Endothelial cell of umbilical vein (primary cell): ENCODE measurements at regions not wholly inside any gene's neighbourhood (a gene's known extent, or its start where the extent isn't known, plus 50 kb on each side); places are given as distances from the start of the nearest gene placed in this dataset.

Experiments used
- BruUV-seq: library from RNA; stranded (reverse); fragments of 400-500 nt; replicated peaks from 2 replicates; lab custom pipeline; 2021; lab: Mats Ljungman, UMichigan
- CTCF ChIA-PET: fragments of 300-600, 350-600 bp; sonication (Branson Sonifier 250); formaldehyde crosslinking; loops from one replicate; lab custom pipeline; 2021; ENCODE audit warnings: antibody characterized with exemption, inconsistent platforms; lab: Charles Lee
- POLR2A ChIA-PET: fragments of 300-600, 350-600 bp; sonication (Branson Sonifier 250); formaldehyde crosslinking; loops from one replicate; lab custom pipeline; 2021; ENCODE audit warnings: antibody characterized with exemption, inconsistent platforms; lab: Charles Lee
- DNase-seq: peaks from one replicate; pipeline ENCODE4 v3.0.0-alpha.2; 2011; ENCODE audit warnings: low read depth, low spot score
- FAIRE-seq: peaks from 2 replicates; lab custom pipeline; 2011; peaks lifted over from hg19 to GRCh38; lab: Jason Lieb, UNC
- H2AFZ ChIP-seq: 2 replicates; pipeline ENCODE4 v1.6.0; 2012; ENCODE audit warnings: low read depth, low read length, control low read depth, inconsistent platforms
- H3K27ac ChIP-seq: 2 replicates; pipeline ENCODE4 v1.5.1; 2011; ENCODE audit warnings: low read depth, mild to moderate bottlenecking, control low read depth, low read length, moderate library complexity; ENCODE audit not compliant: insufficient read depth
- H3K27me3 ChIP-seq, 2 experiments: 2 replicates each; pipeline versions ENCODE4 v1.6.0 to v1.6.1; 2011; ENCODE audit warnings: low read length in 2 of 2, mixed read lengths in 1 of 2; ENCODE audit not compliant: control insufficient read depth in 2 of 2, insufficient read depth in 2 of 2
- H3K36me3 ChIP-seq, 2 experiments: 2 replicates in 1 of 2; 3 replicates in 1 of 2; pipeline ENCODE4 v1.5.1; 2011; ENCODE audit warnings: low read length in 2 of 2, mild to moderate bottlenecking in 1 of 2, moderate library complexity in 1 of 2; ENCODE audit not compliant: control insufficient read depth in 2 of 2, insufficient read depth in 2 of 2; ENCODE audit errors: extremely low read depth in 1 of 2
- H3K4me1 ChIP-seq: 3 replicates; pipeline ENCODE4 v1.5.1; 2011; ENCODE audit warnings: mild to moderate bottlenecking, low read length; ENCODE audit not compliant: control insufficient read depth, insufficient read depth; ENCODE audit errors: extremely low read depth
- H3K4me2 ChIP-seq: 2 replicates; pipeline ENCODE4 v1.6.1; 2011; ENCODE audit warnings: low read length, control low read depth, mixed read lengths; ENCODE audit not compliant: insufficient read depth
- H3K4me3 ChIP-seq, 3 experiments: fragments of 200-600 bp in 1 of 3; sonication (generic), shearing (Covaris generic) in 1 of 3; replicated peaks in 1 of 3; 2 replicates each; pipeline ENCODE4 v1.5.1; 2011 to 2016; ENCODE audit warnings: control low read depth in 3 of 3, low read length in 3 of 3, mild to moderate bottlenecking in 2 of 3, inconsistent platforms in 1 of 3, low read depth in 1 of 3, moderate library complexity in 1 of 3; ENCODE audit not compliant: insufficient read depth in 1 of 3
- H3K79me2 ChIP-seq: 2 replicates; pipeline ENCODE4 v1.6.0; 2012; ENCODE audit warnings: low read length, inconsistent platforms; ENCODE audit not compliant: control insufficient read depth, insufficient read depth
- H3K9ac ChIP-seq: replicated peaks from 2 replicates; pipeline ENCODE3; 2011; ENCODE audit warnings: low read length, control low read depth; ENCODE audit not compliant: insufficient read depth; ENCODE audit errors: extremely low read depth
- H3K9me1 ChIP-seq: replicated peaks from 3 replicates; pipeline ENCODE4 v1.6.0; 2011; ENCODE audit warnings: mild to moderate bottlenecking, low read length; ENCODE audit not compliant: control insufficient read depth, insufficient read depth; ENCODE audit errors: extremely low read depth
- H3K9me3 ChIP-seq: replicated peaks from 2 replicates; pipeline ENCODE4 v1.5.1; 2012; ENCODE audit warnings: low read length, inconsistent platforms; ENCODE audit not compliant: control insufficient read depth, insufficient read depth
- H4K20me1 ChIP-seq: replicated peaks from 2 replicates; pipeline ENCODE3; 2011; ENCODE audit warnings: mild to moderate bottlenecking, low read length; ENCODE audit not compliant: control insufficient read depth, insufficient read depth; ENCODE audit errors: extremely low read depth
- EZH2 ChIP-seq: IDR thresholded peaks from 2 replicates; pipeline ENCODE4 v1.6.1; 2012; ENCODE audit warnings: borderline replicate concordance, low read depth, mild to moderate bottlenecking, moderate library complexity, low read length, inconsistent platforms; ENCODE audit not compliant: severe bottlenecking
- FOS ChIP-seq: IDR thresholded peaks from 2 replicates; pipeline ENCODE4 v1.6.1; 2011; ENCODE audit warnings: mild to moderate bottlenecking, low read length, moderate library complexity, borderline replicate concordance; ENCODE audit not compliant: insufficient read depth
- GATA2 ChIP-seq: IDR thresholded peaks from 2 replicates; pipeline ENCODE4 v1.7.0; 2011; ENCODE audit warnings: low read depth, mild to moderate bottlenecking, moderate library complexity, mixed read lengths, low read length; ENCODE audit not compliant: insufficient read length, insufficient read depth
- JUN ChIP-seq: IDR thresholded peaks from 2 replicates; pipeline ENCODE4 v1.6.1; 2011; ENCODE audit warnings: borderline replicate concordance, low read depth; ENCODE audit not compliant: insufficient read length, insufficient read depth
- MYC ChIP-seq: IDR thresholded peaks from one replicate; pipeline ENCODE4 v1.6.1; 2011; ENCODE audit warnings: mild to moderate bottlenecking, low read depth, low read length
- POLR2A ChIP-seq: IDR thresholded peaks from 2 replicates; pipeline ENCODE4 v1.6.1; 2012; ENCODE audit warnings: low read depth, mild to moderate bottlenecking, control low read depth, low read length
- POLR2AphosphoS5 ChIP-seq: IDR thresholded peaks from 2 replicates; pipeline ENCODE4 v1.6.1; 2012; ENCODE audit warnings: low read depth, mild to moderate bottlenecking, control low read depth, low read length, moderate library complexity; ENCODE audit not compliant: insufficient read depth
- dilution Hi-C: fragments of 300-500 bp; cut with MboI; formaldehyde crosslinking; loops from one replicate; pipeline ENCODE4 v1.15.0; 2019; ENCODE audit warnings: low sequenced_read_pairs; ENCODE audit not compliant: extremely low pct_ligation_motif_present
- intact Hi-C: fragments of 100-400 bp; cut with micrococcal nuclease; formaldehyde crosslinking; loops from one replicate; pipeline ENCODE4 v1.10.0; 2022
- TF ChIP-seq, protein P1 (sequence below): IDR thresholded peaks from 2 replicates; pipeline ENCODE4 v1.6.1; 2011; ENCODE audit not compliant: insufficient read depth, insufficient read length
- TF ChIP-seq, protein P2 (sequence below), 2 donors: IDR thresholded peaks; 1 replicate in 1 of 2; 2 replicates in 1 of 2; pipeline ENCODE4 v1.5.1; 2011; ENCODE audit warnings: low read length in 2 of 2, mild to moderate bottlenecking in 2 of 2, moderate library complexity in 2 of 2, control low read depth in 1 of 2, inconsistent platforms in 1 of 2, low read depth in 1 of 2; ENCODE audit not compliant: insufficient read depth in 1 of 2; ENCODE audit errors: extremely low read depth in 1 of 2

DNA sequence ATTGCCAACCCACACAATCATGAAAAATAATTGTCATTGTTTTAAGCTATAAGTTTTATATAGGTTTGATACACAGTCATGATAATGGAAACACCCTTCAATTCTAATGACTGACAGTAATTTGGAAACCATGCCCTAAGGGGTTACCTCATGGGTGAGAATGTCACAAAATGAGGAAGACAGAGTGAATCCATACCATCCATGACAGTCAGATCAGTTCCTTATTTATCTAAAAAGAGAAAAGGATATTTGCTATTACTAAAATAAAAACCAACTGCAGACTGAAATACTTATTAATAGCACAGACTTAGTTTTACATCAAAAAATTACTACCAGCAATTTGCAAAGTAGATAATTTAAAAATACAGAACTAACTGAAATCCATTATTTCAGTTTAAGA, 437.8 kb downstream of the UTRN start:
- no peak overlapping the region for H3K4me2 ChIP-seq
- no peaks in the 10 kb centered on the region for H3K79me2 ChIP-seq
- FAIRE-seq (no peak), DNase-seq (no peak)
- no peak for TF ChIP-seq MYC
- TF ChIP-seq FOS = no peak
- TF ChIP-seq POLR2AphosphoS5 = no peak
- no peaks in the 10 kb centered on the region for H3K27me3 ChIP-seq
- H3K4me1 ChIP-seq = no peaks in the 10 kb centered on the region
- no peak overlapping the region for H3K4me3 ChIP-seq
- H3K27ac ChIP-seq = no peak overlapping the region
- dilution Hi-C loops = no loop called here
- no peaks in the 10 kb centered on the region for H4K20me1 ChIP-seq
- intact Hi-C loops = no loop called here
- BruUV-seq = no TSS peak
- H2AFZ ChIP-seq = no peak overlapping the region
- H3K36me3 ChIP-seq = no peaks in the 10 kb centered on the region
- POLR2A ChIA-PET = no interaction called here
- CTCF ChIA-PET = no interaction called here
- no peaks in the 10 kb centered on the region for H3K9me1 ChIP-seq
- H3K9ac ChIP-seq = no peak overlapping the region
- no peaks in the 10 kb centered on the region for H3K9me3 ChIP-seq

DNA sequence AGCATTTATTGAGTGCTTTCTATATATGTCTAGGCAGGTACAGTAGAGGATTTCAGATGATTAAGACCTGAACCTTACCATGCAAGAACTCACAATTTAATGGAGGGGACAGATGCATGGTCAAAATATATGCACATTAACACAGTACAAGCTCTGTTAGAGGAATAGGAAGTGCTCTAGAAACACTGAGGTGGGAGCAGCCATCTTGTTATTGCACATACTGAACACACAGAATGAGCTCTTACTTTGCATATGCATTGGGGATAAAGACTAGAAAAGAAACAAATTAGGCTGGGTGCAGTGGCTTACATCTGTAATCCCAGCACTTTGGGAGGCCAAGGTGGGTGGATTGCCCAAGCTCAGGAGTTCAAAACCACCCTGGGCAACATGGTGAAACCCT, 438.3 kb downstream of the UTRN start:
- no peak overlapping the region for H3K9ac ChIP-seq
- no peaks in the 10 kb centered on the region for H3K27me3 ChIP-seq
- no peaks in the 10 kb centered on the region for H3K4me1 ChIP-seq
- CTCF ChIA-PET = no interaction called here
- intact Hi-C loops = no loop called here
- no TSS peak for BruUV-seq
- H3K4me2 ChIP-seq = no peak overlapping the region
- no peaks in the 10 kb centered on the region for H3K79me2 ChIP-seq
- no peak for FAIRE-seq
- no peak for DNase-seq
- no peaks in the 10 kb centered on the region for H3K9me1 ChIP-seq
- TF ChIP-seq MYC = no peak
- TF ChIP-seq FOS = no peak
- TF ChIP-seq JUN = no peak
- TF ChIP-seq, protein P1, sequence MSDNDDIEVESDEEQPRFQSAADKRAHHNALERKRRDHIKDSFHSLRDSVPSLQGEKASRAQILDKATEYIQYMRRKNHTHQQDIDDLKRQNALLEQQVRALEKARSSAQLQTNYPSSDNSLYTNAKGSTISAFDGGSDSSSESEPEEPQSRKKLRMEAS = no peak
- TF ChIP-seq POLR2A = no peak
- no peak for TF ChIP-seq POLR2AphosphoS5
- no peak for TF ChIP-seq GATA2
- TF ChIP-seq, protein P2, sequence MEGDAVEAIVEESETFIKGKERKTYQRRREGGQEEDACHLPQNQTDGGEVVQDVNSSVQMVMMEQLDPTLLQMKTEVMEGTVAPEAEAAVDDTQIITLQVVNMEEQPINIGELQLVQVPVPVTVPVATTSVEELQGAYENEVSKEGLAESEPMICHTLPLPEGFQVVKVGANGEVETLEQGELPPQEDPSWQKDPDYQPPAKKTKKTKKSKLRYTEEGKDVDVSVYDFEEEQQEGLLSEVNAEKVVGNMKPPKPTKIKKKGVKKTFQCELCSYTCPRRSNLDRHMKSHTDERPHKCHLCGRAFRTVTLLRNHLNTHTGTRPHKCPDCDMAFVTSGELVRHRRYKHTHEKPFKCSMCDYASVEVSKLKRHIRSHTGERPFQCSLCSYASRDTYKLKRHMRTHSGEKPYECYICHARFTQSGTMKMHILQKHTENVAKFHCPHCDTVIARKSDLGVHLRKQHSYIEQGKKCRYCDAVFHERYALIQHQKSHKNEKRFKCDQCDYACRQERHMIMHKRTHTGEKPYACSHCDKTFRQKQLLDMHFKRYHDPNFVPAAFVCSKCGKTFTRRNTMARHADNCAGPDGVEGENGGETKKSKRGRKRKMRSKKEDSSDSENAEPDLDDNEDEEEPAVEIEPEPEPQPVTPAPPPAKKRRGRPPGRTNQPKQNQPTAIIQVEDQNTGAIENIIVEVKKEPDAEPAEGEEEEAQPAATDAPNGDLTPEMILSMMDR (IDR thresholded peaks at IDR 0.05; ENCODE audit: extremely low read depth in 1 of 2, insufficient read depth in 1 of 2, low read depth in 1 of 2, low read length in 2 of 2) = no peak
- TF ChIP-seq EZH2 = no peak
- H4K20me1 ChIP-seq = no peaks in the 10 kb centered on the region
- POLR2A ChIA-PET = no interaction called here
- H2AFZ ChIP-seq = no peak overlapping the region
- H3K4me3 ChIP-seq = no peak overlapping the region
- H3K36me3 ChIP-seq = no peaks in the 10 kb centered on the region
- H3K27ac ChIP-seq = no peak overlapping the region
- dilution Hi-C loops = no loop called here
- H3K9me3 ChIP-seq = no peaks in the 10 kb centered on the region
